Smooth muscle cell (in vitro differentiated cells): ENCODE measurements at regions not wholly inside any gene's neighbourhood (a gene's known extent, or its start where the extent isn't known, plus 50 kb on each side); places are given as distances from the start of the nearest gene placed in this dataset.

Source experiments
- DNase-seq: peaks from one replicate; lab custom pipeline; 2025; ENCODE audit not compliant: unreplicated experiment; lab: John Stamatoyannopoulos, UW
- H2AFZ ChIP-seq: fragments of 200-600 bp; sonication (generic); 2 replicates; pipeline ENCODE4 v1.6.0; 2016; ENCODE audit warnings: antibody characterized with exemption, low read depth, mild to moderate bottlenecking
- H3F3A ChIP-seq: fragments of 200-600 bp; sonication (generic); 2 replicates; pipeline ENCODE4 v1.6.0; 2017; ENCODE audit warnings: antibody characterized with exemption, low read depth
- H3K27ac ChIP-seq: fragments of 200-600 bp; sonication (generic); 2 replicates; pipeline ENCODE4 v1.5.1; 2016; ENCODE audit warnings: low read depth, mild to moderate bottlenecking
- H3K27me3 ChIP-seq: fragments of 200-600 bp; sonication (generic); 2 replicates; pipeline ENCODE4 v1.6.1; 2016; ENCODE audit warnings: low read depth, mild to moderate bottlenecking
- H3K36me3 ChIP-seq: fragments of 200-600 bp; sonication (generic); 2 replicates; pipeline ENCODE4 v1.5.1; 2016; ENCODE audit warnings: low read depth
- H3K4me1 ChIP-seq: fragments of 200-600 bp; sonication (generic); 2 replicates; pipeline ENCODE4 v1.5.1; 2016; ENCODE audit warnings: low read depth
- H3K4me2 ChIP-seq: fragments of 200-600 bp; sonication (generic); 2 replicates; pipeline ENCODE4 v1.6.0; 2016; ENCODE audit warnings: mild to moderate bottlenecking
- H3K4me3 ChIP-seq: fragments of 200-600 bp; sonication (generic); 2 replicates; pipeline ENCODE4 v1.5.1; 2016; ENCODE audit warnings: mild to moderate bottlenecking
- H3K79me2 ChIP-seq: fragments of 200-600 bp; sonication (generic); 2 replicates; pipeline ENCODE4 v1.6.0; 2016; ENCODE audit warnings: low read depth, mild to moderate bottlenecking
- H3K9ac ChIP-seq: fragments of 200-600 bp; sonication (generic); 2 replicates; pipeline ENCODE4 v1.6.0; 2016; ENCODE audit warnings: low read depth
- H3K9me3 ChIP-seq: fragments of 200-600 bp; sonication (generic); replicated peaks from 2 replicates; pipeline ENCODE4 v1.5.1; 2016; ENCODE audit warnings: low read depth
- H4K20me1 ChIP-seq: fragments of 200-600 bp; sonication (generic); 2 replicates; pipeline ENCODE4 v1.6.0; 2016; ENCODE audit warnings: low read depth
- CTCF ChIP-seq: fragments of 200-600 bp; sonication (generic); IDR thresholded peaks from 2 replicates; pipeline ENCODE4 v1.5.1; 2017; ENCODE audit warnings: borderline replicate concordance, mild to moderate bottlenecking, antibody characterized with exemption; ENCODE audit not compliant: insufficient read depth, poor library complexity, severe bottlenecking
- WGBS: methylation state at CpG from one replicate; pipeline ENCODE4 v1.1.7; 2016; ENCODE audit warnings: low lambda C conversion rate; 5-methylcytosine and 5-hydroxymethylcytosine counted together

GRCh38 chr1:118257946-118258345 is 72.9 kb upstream of the SPAG17 start:
- Histone ChIP-seq H3K9ac (no peak overlapping the region), H3K27ac (no peak overlapping the region), H3K27me3 (peaks cover 4% of the 10 kb centered on the region), H3K4me1 (no peaks in the 10 kb centered on the region), H3K79me2 (no peaks in the 10 kb centered on the region), H4K20me1 (no peaks in the 10 kb centered on the region), H3F3A (no peaks in the 10 kb centered on the region), H3K4me3 (no peak overlapping the region), H3K9me3 (no peaks in the 10 kb centered on the region), H3K36me3 (no peaks in the 10 kb centered on the region), H2AFZ (no peak overlapping the region), H3K4me2 (no peak overlapping the region)
- no peak for TF ChIP-seq CTCF
- no peak for DNase-seq

GRCh38 chr1:118254491-118255425 is 69.7 kb upstream of the SPAG17 start:
- no peak overlapping the region for H3K27ac ChIP-seq
- H3K4me3 ChIP-seq: no peak overlapping the region
- no peaks in the 10 kb centered on the region for H3K36me3 ChIP-seq
- 90% methylated on average over 4 of the region's 4 CpGs for WGBS
- H3K4me1 ChIP-seq: peaks cover 5% of the 10 kb centered on the region
- H3F3A ChIP-seq: no peaks in the 10 kb centered on the region
- H3K4me2 ChIP-seq: no peak overlapping the region
- no peak overlapping the region for H3K9ac ChIP-seq
- H3K79me2 ChIP-seq: no peaks in the 10 kb centered on the region
- H2AFZ ChIP-seq: no peak overlapping the region
- no peaks in the 10 kb centered on the region for H3K9me3 ChIP-seq
- H4K20me1 ChIP-seq: no peaks in the 10 kb centered on the region
- DNase-seq: no peak
- H3K27me3 ChIP-seq: peaks cover 7% of the 10 kb centered on the region
- no peak for TF ChIP-seq CTCF

GRCh38 chr1:118254001-118254400 is 69.0 kb upstream of the SPAG17 start:
- H3K9ac ChIP-seq: no peak overlapping the region
- no peaks in the 10 kb centered on the region for H3K36me3 ChIP-seq
- no peak overlapping the region for H2AFZ ChIP-seq
- peaks cover 7% of the 10 kb centered on the region for H3K27me3 ChIP-seq
- no peaks in the 10 kb centered on the region for H4K20me1 ChIP-seq
- H3K4me3 ChIP-seq: no peak overlapping the region
- no peaks in the 10 kb centered on the region for H3K79me2 ChIP-seq
- H3K9me3 ChIP-seq: no peaks in the 10 kb centered on the region
- H3F3A ChIP-seq: no peaks in the 10 kb centered on the region
- H3K4me1 ChIP-seq: peaks cover 7% of the 10 kb centered on the region
- H3K27ac ChIP-seq: no peak overlapping the region
- no peak for DNase-seq
- H3K4me2 ChIP-seq: no peak overlapping the region
- 89% methylated on average over 2 of the region's 2 CpGs for WGBS
- no peak for TF ChIP-seq CTCF
